IPS DF 4.7 (cell line): ENCODE measurements at regions not wholly inside any gene's neighbourhood (a gene's known extent, or its start where the extent isn't known, plus 50 kb on each side); places are given as distances from the start of the nearest gene placed in this dataset.

Experiments
- DNase-seq: peaks from one replicate; pipeline ENCODE4 v3.0.0-alpha.2; 2013; ENCODE audit warnings: low spot score; ENCODE audit errors: extremely low read depth

GRCh38 chr4:13182133-13182532 lies 302.0 kb downstream of the RAB28 start:
- DNase-seq: no peak

- DNase-seq: no peak
Measured at GRCh38 chr4:13181681-13182080, 302.5 kb downstream of the RAB28 start.

GRCh38 chr4:13180701-13181100 lies 303.4 kb downstream of the RAB28 start:
- DNase-seq: no peak

GRCh38 chr4:13178621-13179020 lies 305.5 kb downstream of the RAB28 start:
- no peak for DNase-seq

DNA sequence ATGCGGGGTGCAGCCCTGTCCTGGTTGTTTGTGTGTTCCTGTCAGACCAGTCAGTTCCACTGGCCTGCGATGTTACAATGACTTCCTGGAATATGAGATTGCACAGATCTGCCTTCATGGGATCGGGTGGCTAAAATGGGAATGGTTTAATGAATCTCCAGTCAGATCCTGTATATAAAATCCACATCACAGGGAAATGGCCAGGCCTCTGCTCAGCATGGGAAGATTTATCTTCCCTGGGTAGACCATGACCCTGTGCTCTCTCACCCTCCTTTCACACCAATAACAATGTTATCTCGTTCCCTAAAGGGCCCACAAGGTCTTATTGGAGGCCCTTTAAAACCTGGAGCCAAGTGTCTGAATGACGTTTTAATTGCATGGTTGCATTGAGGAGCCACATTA lies 307.4 kb downstream of the RAB28 start:
- no peak for DNase-seq

DNA sequence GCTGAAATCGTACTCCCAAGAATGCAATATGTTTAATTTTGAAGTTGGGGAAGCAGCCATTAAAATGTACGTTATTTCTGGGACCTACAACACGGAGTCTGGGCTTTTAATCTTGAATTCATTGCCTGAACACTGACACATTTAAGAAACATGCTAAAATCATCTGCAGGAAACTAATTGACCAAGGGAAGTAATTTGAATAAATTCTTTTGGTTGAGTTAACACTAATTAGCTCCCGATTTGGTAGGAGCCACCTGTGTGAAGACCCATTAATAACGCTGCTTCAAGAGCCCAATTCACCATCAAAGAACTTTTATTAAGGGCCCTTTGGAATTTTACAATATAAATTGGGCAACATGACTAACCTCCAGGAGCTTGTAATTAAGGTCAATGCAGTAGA lies 309.2 kb downstream of the RAB28 start:
- no peak for DNase-seq

GRCh38 chr4:13174001-13174400 lies 310.1 kb downstream of the RAB28 start:
- no peak for DNase-seq

GRCh38 chr4:13171292-13172057 lies 312.7 kb downstream of the RAB28 start:
- DNase-seq: no peak

GRCh38 chr4:13169731-13170525 lies 314.2 kb downstream of the RAB28 start:
- DNase-seq: no peak

- no peak for DNase-seq
Measured at GRCh38 chr4:13168326-13168725, 315.8 kb downstream of the RAB28 start.

- DNase-seq: no peak
Measured at GRCh38 chr4:13166214-13166613, 317.9 kb downstream of the RAB28 start.

- no peak for DNase-seq
Measured at GRCh38 chr4:13164783-13165331, 319.3 kb downstream of the RAB28 start.

DNA sequence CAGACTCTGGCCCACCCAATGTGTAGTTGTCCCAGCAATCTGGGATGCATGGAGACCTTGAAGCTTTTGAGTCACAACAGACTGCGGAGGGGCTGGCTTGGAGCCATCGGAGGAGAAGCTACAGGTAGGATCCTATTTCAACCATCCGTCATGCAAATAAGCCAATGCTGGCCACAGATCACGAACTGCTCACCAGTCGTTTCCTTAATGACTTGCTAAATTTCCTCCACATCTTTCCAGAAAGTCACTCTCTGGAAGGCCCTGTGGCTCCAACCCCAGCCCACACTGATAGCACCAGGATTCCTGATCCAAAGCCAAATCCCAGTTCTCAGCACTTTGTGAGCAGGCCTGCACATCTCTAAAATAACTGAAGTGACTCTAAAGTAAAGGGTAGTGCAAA lies 321.3 kb downstream of the RAB28 start:
- DNase-seq: no peak

- no peak for DNase-seq
Measured at GRCh38 chr4:13160920-13161319, 323.2 kb downstream of the RAB28 start.

GRCh38 chr4:13159041-13159620 lies 325.0 kb downstream of the RAB28 start:
- no peak for DNase-seq

DNA sequence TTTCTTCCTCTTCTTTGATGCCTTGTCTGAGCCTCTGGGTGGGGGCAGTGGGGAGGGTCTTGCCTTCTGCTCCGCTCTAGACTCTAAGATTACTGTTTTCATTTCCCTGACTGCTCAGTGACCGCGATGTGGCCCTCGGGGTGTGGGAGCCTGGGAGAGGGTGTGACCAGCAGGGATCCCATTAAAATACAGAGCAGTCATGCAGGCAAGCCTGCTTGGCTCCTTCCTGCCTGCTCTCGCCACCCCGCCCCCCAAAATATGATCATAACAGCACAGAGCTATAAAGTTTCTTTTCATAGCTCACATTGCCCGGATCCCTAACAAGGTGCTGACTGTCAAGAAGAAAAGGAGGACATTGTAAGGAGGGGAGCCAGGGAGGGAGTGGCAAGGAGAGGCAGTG lies 332.9 kb downstream of the RAB28 start:
- DNase-seq: no peak

GRCh38 chr4:13143222-13144070 lies 340.7 kb downstream of the RAB28 start:
- no peak for DNase-seq

DNA sequence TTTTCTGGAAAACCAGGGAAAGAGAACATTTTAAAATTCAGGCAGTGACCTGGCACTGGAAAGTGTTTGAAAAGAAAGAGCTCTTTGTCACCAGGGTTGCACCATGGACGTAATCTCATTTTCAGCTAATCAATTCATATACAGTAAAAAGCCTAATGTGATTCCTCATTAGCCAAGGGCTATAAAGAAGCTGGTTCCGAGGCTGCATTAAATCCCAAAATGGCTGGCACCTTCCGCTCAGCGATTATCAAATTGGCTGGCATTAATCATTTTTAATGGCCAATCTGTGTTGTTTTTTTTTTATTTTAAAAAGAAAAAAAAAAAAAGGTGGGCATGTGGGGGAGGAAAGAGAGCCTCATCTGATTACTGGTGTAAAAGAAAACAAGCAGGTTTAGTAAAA lies 341.4 kb downstream of the RAB28 start:
- no peak for DNase-seq

GRCh38 chr4:13142191-13142590 lies 341.9 kb downstream of the RAB28 start:
- DNase-seq: no peak

DNA sequence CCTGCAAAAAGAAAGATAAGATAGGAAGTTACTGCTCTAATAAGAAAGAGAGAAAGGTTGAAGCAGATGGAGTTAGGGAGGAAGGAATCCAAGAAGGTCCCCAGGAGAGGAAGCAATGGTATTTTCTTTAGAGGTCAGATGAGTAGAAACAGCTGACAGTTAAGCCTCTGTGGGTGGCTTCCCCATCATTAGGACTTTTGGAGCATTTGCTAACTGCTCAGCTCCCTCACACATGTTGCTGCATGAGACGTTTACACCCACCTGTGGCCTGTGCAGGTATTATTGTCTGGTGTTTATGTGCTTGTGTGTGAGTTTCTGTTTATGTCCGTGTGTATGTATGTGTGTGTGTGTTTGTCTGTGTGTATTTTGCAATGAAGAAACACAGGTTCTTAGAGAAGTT lies 346.8 kb downstream of the RAB28 start:
- DNase-seq: no peak

DNA sequence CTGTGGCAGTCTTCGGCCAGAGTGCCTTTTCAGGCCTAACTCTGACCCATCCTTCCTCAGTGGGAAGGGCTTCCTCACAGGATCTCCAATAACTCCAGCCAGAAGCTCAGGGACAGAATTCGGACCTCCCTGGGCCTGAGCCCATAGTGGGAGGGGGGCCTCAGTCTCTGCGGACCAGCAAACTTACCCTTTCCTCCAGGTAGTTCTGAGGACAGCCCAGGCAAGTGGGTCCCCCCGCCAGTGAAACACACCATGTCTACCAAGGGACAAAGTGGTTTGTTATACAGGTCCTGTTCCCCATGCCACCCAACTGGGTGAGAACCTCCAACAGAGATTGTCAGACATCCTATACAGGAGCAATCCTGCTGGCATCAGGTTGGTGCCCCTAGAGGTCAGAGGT lies 350.4 kb downstream of the RAB28 start:
- DNase-seq: no peak
